HFF-Myc (cell line): ENCODE measurements at regions not wholly inside any gene's neighbourhood (a gene's known extent, or its start where the extent isn't known, plus 50 kb on each side); places are given as distances from the start of the nearest gene placed in this dataset.

ENCODE experiments used
- DNase-seq: peaks from one replicate; pipeline ENCODE4 v3.0.0-alpha.2; 2011; ENCODE audit warnings: low read depth; ENCODE audit errors: extremely low read depth
- H3K4me3 ChIP-seq: replicated peaks from 2 replicates; pipeline ENCODE4 v1.5.1; 2011; ENCODE audit warnings: low read depth, mild to moderate bottlenecking, control low read depth, low read length
- TF ChIP-seq, protein P1 (sequence below): IDR thresholded peaks from 2 replicates; pipeline ENCODE4 v1.5.1; 2012; ENCODE audit warnings: mild to moderate bottlenecking, low read depth, low read length, control low read depth; ENCODE audit errors: missing control alignments

DNA sequence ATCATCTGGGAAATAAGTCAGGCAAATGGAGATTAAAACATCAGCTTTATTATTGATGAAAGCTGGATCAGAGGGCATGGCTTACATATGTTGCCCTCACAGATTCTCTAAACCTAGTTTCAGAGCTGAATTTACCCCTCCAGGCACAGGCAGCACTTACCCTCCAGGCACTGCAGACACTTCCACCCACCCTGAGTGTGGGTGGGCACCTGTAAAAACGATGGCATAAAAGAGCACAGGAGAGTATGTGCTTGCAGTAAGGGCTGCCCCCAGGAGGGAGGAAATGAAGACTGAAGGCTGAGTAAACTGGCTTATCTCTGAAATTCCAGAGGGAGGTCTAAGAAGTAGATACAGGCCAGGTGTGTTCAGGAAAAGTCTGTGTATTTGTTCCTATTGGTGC is 185.0 kb upstream of the HTR2A start:
- TF ChIP-seq, protein P1, sequence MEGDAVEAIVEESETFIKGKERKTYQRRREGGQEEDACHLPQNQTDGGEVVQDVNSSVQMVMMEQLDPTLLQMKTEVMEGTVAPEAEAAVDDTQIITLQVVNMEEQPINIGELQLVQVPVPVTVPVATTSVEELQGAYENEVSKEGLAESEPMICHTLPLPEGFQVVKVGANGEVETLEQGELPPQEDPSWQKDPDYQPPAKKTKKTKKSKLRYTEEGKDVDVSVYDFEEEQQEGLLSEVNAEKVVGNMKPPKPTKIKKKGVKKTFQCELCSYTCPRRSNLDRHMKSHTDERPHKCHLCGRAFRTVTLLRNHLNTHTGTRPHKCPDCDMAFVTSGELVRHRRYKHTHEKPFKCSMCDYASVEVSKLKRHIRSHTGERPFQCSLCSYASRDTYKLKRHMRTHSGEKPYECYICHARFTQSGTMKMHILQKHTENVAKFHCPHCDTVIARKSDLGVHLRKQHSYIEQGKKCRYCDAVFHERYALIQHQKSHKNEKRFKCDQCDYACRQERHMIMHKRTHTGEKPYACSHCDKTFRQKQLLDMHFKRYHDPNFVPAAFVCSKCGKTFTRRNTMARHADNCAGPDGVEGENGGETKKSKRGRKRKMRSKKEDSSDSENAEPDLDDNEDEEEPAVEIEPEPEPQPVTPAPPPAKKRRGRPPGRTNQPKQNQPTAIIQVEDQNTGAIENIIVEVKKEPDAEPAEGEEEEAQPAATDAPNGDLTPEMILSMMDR = no peak
- DNase-seq = no peak
- no peak overlapping the region for H3K4me3 ChIP-seq

DNA sequence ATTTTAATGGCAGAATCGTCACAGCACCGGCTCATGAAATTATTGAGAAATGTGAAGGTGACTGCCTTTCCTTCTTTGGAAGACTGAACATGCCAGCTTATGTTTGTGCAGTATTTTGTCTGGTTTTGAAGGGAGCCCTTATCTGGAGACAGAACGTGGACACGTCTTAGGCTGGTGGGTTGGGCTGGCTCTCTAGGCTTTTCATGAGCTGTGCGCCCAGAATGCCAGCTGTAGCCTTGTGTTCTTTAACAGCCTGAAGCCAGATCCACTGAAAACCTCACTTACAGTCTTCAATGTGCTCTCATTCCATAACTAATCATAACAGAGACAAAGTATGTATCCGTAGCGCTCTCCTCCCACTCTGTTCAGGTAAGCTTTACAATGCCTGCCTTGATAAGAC is 184.4 kb upstream of the HTR2A start:
- H3K4me3 ChIP-seq = no peak overlapping the region
- TF ChIP-seq, protein P1 = no peak
- no peak for DNase-seq

DNA sequence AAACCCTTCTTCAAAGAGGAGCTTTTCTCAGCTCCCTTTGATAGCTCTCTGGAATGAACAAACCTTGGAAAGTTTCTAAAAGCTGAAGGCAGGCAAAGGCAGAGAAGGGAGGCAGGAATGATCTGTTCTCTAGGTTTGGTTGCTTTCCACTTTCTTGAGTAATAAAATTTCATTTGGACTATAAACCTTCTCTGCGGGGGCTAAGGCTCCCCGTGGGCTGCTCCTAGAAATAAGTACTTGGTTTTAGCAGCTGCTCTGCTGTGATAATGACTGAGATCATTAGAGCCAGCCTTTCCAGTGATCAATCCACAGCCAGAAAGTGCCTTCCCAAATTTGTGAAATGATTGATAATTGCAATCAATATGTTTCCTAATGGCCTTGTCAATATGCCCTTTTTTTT is 183.8 kb upstream of the HTR2A start:
- TF ChIP-seq, protein P1 = no peak
- H3K4me3 ChIP-seq = no peak overlapping the region
- DNase-seq = no peak

DNA sequence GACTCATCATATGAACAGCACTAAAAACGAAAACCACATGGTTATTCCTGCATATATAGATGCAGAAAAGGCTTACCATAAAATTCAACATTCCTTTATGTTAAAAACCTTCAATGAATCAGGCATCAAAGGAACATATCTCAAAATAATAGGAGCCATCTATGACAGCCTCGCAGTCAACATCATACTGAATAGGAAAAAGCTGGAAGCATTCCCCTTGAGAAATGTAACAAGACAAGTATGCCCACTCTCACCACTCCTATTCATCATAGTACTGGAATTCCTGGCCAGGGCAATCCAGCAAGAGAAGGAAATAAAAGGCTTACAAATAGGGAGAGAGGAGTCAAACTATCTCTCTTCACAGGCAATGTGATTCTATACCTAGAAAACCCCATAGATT is 179.6 kb upstream of the HTR2A start:
- H3K4me3 ChIP-seq = no peak overlapping the region
- DNase-seq = no peak
- TF ChIP-seq, protein P1 = no peak

DNA sequence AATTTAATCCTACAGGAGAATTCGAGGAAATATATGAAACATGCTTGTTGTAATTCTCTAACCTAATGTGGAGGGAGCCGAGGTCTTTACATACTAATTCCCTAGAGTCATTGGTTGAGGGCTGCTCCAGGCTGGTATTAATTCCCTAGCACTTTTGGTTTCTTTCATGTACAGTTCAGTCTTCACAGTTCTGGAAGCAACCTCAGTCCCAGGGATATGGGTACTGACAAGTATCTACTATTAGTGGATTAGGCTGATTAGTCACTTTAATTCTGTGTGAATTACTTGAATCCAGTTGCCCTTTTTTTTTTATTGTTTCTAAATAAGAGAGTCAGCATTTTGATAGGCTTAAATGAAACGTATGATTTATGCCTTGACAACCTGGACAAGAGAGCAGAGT is 172.3 kb upstream of the HTR2A start:
- DNase-seq = no peak
- TF ChIP-seq, protein P1 = no peak
- no peak overlapping the region for H3K4me3 ChIP-seq

DNA sequence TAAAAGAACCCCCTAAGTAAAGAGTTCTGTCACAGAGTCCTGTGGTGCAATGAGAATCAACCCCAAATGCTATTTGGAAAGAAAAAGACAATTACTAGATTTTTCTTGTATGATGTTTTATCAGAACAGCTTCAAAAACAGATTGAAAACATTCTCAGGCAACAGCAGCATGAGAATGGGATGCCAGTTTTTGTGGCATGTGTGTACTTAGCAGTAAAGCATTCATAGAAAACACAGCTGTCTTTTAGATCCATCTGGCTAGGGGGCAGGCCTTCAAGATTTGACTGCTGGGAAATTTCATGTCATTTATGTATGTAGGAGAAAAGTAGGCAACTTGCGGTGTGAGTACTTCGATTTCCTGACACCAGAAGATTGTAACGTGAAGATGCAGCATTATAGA is 170.5 kb upstream of the HTR2A start:
- TF ChIP-seq, protein P1 = no peak
- H3K4me3 ChIP-seq = no peak overlapping the region

DNA sequence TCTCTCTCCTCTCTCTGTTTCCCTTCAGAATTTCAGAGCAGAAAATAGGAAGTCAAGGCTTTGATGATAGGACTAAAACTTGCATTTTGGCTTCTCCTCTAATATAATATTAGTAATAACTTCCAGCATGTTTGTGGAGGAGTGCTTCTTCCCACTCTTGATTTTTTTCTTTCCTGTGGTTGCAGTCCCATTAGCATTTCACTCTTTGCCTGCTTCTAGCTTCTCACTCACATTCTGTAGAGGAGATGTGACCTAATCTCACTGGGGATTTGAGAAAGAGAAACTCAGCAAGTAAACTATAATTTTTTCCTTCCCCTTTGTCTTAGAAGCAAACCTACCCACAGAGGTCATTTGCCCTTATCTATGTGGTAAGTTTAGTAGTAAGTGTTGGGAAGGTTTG is 169.4 kb upstream of the HTR2A start:
- no peak overlapping the region for H3K4me3 ChIP-seq
- TF ChIP-seq, protein P1 = no peak
- DNase-seq = no peak

More for the DNA sequence above, 170.5 kb upstream of the HTR2A start:
- DNase-seq = no peak
